ENCODE measurements at regions not wholly inside any gene's neighbourhood (a gene's known extent, or its start where the extent isn't known, plus 50 kb on each side); places are given as distances from the start of the nearest gene placed in this dataset.
"Not testable (repeated sequence)": the region's sequence is repeated elsewhere in the genome, so short reads cannot be mapped to it uniquely, and the experiment has no call there.

- H3K4me3 ChIP-seq (ENCODE audit: low read depth, low read length) = no peak overlapping the region
- TF ChIP-seq CTCF (IDR thresholded peaks at IDR 0.05; ENCODE audit: control insufficient read depth, extremely low read depth, insufficient read depth) = no peak
- no peak for DNase-seq (ENCODE audit: low read depth)
Observed at GRCh38 chr13:96934889-96935489, 59.3 kb downstream of the OXGR1 start.

- TF ChIP-seq CTCF (IDR thresholded peaks at IDR 0.05; ENCODE audit: control insufficient read depth, extremely low read depth, insufficient read depth) = no peak
- no peak overlapping the region for H3K4me3 ChIP-seq (ENCODE audit: low read depth, low read length)
- DNase-seq (ENCODE audit: low read depth) = peak; percentile 88
Observed at GRCh38 chr13:96925916-96926628, 68.2 kb downstream of the OXGR1 start.

- TF ChIP-seq CTCF (IDR thresholded peaks at IDR 0.05; ENCODE audit: control insufficient read depth, extremely low read depth, insufficient read depth) = no peak
- DNase-seq (ENCODE audit: low read depth) = no peak
- no peak overlapping the region for H3K4me3 ChIP-seq (ENCODE audit: low read depth, low read length)
Observed at GRCh38 chr13:96925477-96925876, 68.8 kb downstream of the OXGR1 start.

GRCh38 chr13:96918861-96919631, 75.2 kb downstream of the OXGR1 start:
- H3K4me3 ChIP-seq (ENCODE audit: low read depth, low read length); DNase-seq (ENCODE audit: low read depth): not testable (repeated sequence)

GRCh38 chr13:96904232-96904631, 90.0 kb downstream of the OXGR1 start:
- no peak for DNase-seq (ENCODE audit: low read depth)
- no peak overlapping the region for H3K4me3 ChIP-seq (ENCODE audit: low read depth, low read length)
- no peak for TF ChIP-seq CTCF (IDR thresholded peaks at IDR 0.05; ENCODE audit: control insufficient read depth, extremely low read depth, insufficient read depth)

- DNase-seq (ENCODE audit: low read depth) = no peak
- H3K4me3 ChIP-seq (ENCODE audit: low read depth, low read length) = no peak overlapping the region
- TF ChIP-seq CTCF (IDR thresholded peaks at IDR 0.05; ENCODE audit: control insufficient read depth, extremely low read depth, insufficient read depth) = no peak
Observed at GRCh38 chr13:96903085-96903484, 91.2 kb downstream of the OXGR1 start.

GRCh38 chr13:96900986-96901385, 93.3 kb downstream of the OXGR1 start:
- H3K4me3 ChIP-seq (ENCODE audit: low read depth, low read length) = no peak overlapping the region
- DNase-seq (ENCODE audit: low read depth) = no peak
- TF ChIP-seq CTCF (IDR thresholded peaks at IDR 0.05; ENCODE audit: control insufficient read depth, extremely low read depth, insufficient read depth) = no peak

All from LNCaP clone FGC (cell line).